ENCODE measurements at regions not wholly inside any gene's neighbourhood (a gene's known extent, or its start where the extent isn't known, plus 50 kb on each side); places are given as distances from the start of the nearest gene placed in this dataset.

DNA sequence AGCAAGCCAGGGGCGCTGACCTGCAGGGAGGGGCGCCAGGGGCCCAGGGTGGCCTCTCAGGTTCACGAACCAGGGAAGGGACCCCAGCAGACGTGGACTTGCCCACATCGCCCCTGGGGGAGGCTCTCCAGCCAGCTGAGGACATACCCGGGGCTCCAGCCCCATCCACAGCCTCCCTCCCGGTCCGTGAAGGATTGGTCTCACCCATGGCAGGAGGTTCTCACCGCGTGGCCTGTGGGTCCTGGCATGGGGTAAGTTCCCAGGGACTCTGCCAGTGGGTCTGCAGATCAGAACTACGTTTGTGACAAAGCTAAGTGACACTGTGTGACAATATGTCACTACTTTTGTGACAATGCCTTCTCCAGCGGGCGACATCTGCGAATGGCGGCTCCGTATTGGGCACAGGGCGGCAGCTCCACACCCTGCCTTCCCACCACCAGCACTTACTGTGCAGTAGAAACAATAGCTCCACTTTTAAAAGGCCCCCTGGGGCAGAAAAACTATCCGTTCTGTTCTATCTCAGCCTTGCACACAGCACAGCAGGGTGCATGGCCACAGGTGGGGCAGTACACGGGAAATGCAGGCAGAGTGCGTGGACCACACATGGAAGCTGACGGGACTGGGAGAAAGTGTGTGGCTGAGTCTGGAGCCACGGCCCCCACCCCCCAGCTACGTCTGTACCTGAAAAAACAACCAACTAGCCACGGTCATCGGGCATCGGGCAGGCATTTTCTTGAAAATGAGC, 65.2 kb upstream of the CTDP1 start:
- Histone ChIP-seq H3K9me3 (no peaks in the 10 kb centered on the region), H3K36me3 (ENCODE audit: low read depth) (no peaks in the 10 kb centered on the region), H3K4me1 (ENCODE audit: low read depth) (no peaks in the 10 kb centered on the region), H3K4me3 (no peak overlapping the region)
- ATAC-seq (no peak), DNase-seq (peak in 1 of 3 donors; percentile 31)
- TF ChIP-seq, protein P1, sequence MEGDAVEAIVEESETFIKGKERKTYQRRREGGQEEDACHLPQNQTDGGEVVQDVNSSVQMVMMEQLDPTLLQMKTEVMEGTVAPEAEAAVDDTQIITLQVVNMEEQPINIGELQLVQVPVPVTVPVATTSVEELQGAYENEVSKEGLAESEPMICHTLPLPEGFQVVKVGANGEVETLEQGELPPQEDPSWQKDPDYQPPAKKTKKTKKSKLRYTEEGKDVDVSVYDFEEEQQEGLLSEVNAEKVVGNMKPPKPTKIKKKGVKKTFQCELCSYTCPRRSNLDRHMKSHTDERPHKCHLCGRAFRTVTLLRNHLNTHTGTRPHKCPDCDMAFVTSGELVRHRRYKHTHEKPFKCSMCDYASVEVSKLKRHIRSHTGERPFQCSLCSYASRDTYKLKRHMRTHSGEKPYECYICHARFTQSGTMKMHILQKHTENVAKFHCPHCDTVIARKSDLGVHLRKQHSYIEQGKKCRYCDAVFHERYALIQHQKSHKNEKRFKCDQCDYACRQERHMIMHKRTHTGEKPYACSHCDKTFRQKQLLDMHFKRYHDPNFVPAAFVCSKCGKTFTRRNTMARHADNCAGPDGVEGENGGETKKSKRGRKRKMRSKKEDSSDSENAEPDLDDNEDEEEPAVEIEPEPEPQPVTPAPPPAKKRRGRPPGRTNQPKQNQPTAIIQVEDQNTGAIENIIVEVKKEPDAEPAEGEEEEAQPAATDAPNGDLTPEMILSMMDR (IDR thresholded peaks at IDR 0.05): no peak
- intact Hi-C loops (cut with DNase I, micrococcal nuclease): no loop called here

- intact Hi-C loops (cut with DNase I, micrococcal nuclease): no loop called here
- TF ChIP-seq, protein P1 (IDR thresholded peaks at IDR 0.05): no peak
These were observed 64.5 kb upstream of the CTDP1 start for GRCh38 chr18:79615091-79615490.

DNA sequence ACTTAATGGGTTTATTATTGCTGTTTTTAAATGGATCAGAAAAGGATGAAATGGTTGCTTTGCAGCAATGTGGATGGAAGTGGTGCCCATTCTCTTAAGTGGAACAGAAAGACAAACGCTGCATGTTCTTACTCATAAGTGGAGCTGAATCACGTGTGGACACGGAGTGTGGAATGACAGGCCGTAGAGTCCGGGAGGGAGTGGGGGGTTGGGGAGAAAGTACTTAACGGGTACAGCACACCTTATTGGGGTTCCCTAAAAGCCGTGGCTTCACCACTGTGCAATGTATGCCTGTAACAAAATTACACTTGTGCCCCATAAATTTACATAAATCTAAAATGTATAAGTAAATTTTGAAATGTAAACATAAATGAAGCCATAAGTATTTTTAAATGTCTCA, 64.0 kb upstream of the CTDP1 start:
- Histone ChIP-seq H3K9me3 (no peaks in the 10 kb centered on the region), H3K36me3 (ENCODE audit: low read depth) (no peaks in the 10 kb centered on the region), H3K4me1 (ENCODE audit: low read depth) (no peaks in the 10 kb centered on the region), H3K4me3 (no peak overlapping the region)
- ATAC-seq (no peak), DNase-seq (no peak)
- TF ChIP-seq, protein P1 (IDR thresholded peaks at IDR 0.05): no peak
- intact Hi-C loops (cut with DNase I, micrococcal nuclease): no loop called here

More at GRCh38 chr18:79615091-79615490, 64.5 kb upstream of the CTDP1 start:
- Histone ChIP-seq H3K36me3 (ENCODE audit: low read depth) (no peaks in the 10 kb centered on the region), H3K4me3 (no peak overlapping the region), H3K9me3 (no peaks in the 10 kb centered on the region), H3K4me1 (ENCODE audit: low read depth) (no peaks in the 10 kb centered on the region)
- ATAC-seq (no peak), DNase-seq (peak in 1 of 3 donors; percentile 37)

- Histone ChIP-seq H3K4me1 (ENCODE audit: low read depth) (no peaks in the 10 kb centered on the region), H3K9me3 (no peaks in the 10 kb centered on the region), H3K4me3 (no peak overlapping the region), H3K36me3 (ENCODE audit: low read depth) (no peaks in the 10 kb centered on the region)
- ATAC-seq (no peak), DNase-seq (peak in 1 of 3 donors; percentile 41)
- intact Hi-C loops (cut with DNase I, micrococcal nuclease): no loop called here
- TF ChIP-seq, protein P1 (IDR thresholded peaks at IDR 0.05): no peak
These were observed 62.7 kb upstream of the CTDP1 start for GRCh38 chr18:79616651-79617510.

DNA sequence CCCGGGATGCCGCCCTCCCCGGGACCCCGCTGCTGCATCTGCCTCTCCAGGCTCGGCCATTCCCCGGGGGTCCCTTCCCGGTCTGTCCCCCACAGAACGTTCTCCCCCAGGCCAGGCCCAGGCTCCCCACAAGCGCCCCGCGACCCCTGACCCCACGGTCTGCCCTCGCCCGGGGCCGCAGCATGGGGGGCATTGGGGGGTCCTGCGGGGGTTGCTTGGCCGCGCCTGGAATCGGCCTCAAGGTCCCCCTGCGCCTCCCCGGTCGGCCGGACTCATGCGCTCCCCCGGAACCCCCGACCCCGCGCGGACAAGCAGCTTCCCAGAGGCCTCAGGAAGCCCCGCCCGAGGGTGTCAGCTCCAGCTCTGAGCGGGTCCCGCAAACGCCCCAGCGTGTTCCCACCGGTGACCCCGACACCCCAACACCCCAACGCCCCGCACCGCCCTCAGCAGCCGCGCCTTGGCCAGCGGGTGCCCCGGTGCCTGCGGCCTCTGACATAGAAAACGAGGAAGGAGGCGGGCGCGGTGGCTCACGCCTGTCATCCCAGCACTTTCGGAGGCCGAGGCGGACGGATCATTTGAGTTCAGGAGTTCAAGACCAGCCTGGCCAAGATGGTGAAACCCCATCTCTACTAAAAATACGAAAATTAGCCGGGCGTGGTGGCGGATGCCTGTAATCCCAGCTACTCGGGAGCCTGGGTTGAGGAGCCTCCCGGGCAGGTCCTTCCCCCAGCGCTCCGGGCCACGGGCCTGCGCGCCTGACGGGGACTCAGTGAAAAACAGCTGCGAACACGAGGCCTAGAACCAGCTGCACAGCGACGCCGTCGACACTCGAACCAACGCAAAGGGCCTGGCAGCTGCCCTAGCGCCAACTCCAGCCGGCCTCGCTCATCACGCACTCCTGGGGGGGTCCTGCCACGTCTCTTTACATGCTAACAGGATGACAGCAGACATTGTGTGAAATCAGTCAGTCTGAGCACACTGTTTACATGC, 61.8 kb upstream of the CTDP1 start:
- no peak overlapping the region for H3K4me3 ChIP-seq
- intact Hi-C loops (cut with DNase I, micrococcal nuclease): no loop called here
- no peaks in the 10 kb centered on the region for H3K36me3 ChIP-seq (ENCODE audit: low read depth)
- DNase-seq: peak in 1 of 3 donors; percentile 49
- no peaks in the 10 kb centered on the region for H3K4me1 ChIP-seq (ENCODE audit: low read depth)
- no peak for ATAC-seq
- no peaks in the 10 kb centered on the region for H3K9me3 ChIP-seq
- TF ChIP-seq, protein P1 (IDR thresholded peaks at IDR 0.05): no peak

Data from mucosa of descending colon (tissue), 3 donors.